ENCODE measurements at regions not wholly inside any gene's neighbourhood (a gene's known extent, or its start where the extent isn't known, plus 50 kb on each side); places are given as distances from the start of the nearest gene placed in this dataset.
"Not testable (repeated sequence)": the region's sequence is repeated elsewhere in the genome, so short reads cannot be mapped to it uniquely, and the experiment has no call there.

DNA sequence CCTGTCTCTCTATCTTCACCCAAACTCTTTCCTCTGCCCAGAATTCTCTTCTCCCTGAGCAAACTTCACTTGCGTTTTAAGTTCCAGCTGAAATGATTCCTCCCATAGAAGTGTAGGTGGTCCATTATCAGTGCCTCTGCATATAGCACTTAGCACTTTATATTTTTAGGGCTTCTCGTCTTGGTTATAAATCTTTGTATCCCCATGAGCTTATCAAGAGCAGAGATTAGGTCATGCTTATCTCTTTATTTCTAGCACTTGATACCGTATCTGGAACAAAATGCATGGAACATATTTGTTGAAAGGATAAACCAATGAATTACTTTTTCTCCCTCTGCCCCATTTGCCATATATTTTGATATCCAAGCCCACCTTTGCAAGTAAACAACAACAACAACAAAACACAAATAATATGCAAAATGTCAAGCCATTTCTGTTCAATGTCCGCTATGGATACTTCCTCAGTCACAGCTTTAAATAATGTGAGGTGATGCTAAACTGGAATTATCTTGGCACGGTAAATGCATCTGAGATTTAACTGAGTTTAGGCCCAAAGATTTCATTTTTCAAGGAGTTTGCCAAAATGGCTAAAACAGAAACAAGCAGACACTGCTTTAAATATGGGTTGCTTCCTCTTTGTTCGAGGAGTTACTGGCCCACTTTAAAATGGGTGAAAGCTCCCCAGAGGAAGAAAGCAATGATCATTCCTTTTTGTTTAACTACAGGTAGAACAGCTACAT, 106.2 kb upstream of the STMND1 start:
- DNase-seq (ENCODE audit: low read depth), result no peak
- TF ChIP-seq, protein P1, sequence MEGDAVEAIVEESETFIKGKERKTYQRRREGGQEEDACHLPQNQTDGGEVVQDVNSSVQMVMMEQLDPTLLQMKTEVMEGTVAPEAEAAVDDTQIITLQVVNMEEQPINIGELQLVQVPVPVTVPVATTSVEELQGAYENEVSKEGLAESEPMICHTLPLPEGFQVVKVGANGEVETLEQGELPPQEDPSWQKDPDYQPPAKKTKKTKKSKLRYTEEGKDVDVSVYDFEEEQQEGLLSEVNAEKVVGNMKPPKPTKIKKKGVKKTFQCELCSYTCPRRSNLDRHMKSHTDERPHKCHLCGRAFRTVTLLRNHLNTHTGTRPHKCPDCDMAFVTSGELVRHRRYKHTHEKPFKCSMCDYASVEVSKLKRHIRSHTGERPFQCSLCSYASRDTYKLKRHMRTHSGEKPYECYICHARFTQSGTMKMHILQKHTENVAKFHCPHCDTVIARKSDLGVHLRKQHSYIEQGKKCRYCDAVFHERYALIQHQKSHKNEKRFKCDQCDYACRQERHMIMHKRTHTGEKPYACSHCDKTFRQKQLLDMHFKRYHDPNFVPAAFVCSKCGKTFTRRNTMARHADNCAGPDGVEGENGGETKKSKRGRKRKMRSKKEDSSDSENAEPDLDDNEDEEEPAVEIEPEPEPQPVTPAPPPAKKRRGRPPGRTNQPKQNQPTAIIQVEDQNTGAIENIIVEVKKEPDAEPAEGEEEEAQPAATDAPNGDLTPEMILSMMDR (conservative IDR thresholded peaks at IDR 0.05; ENCODE audit: control insufficient read depth, insufficient read depth, low read depth, low read length), result no peak
- no peak overlapping the region for H3K4me3 ChIP-seq (ENCODE audit: control insufficient read depth, low read depth, low read length)

GRCh38 chr6:16993396-16993795, 108.5 kb upstream of the STMND1 start:
- DNase-seq (ENCODE audit: low read depth), result no peak
- no peak overlapping the region for H3K4me3 ChIP-seq (ENCODE audit: control insufficient read depth, low read depth, low read length)
- TF ChIP-seq, protein P1 (conservative IDR thresholded peaks at IDR 0.05; ENCODE audit: control insufficient read depth, insufficient read depth, low read depth, low read length), result no peak

GRCh38 chr6:16991981-16992629, 109.7 kb upstream of the STMND1 start:
- DNase-seq (ENCODE audit: low read depth), result no peak
- TF ChIP-seq, protein P1 (conservative IDR thresholded peaks at IDR 0.05; ENCODE audit: control insufficient read depth, insufficient read depth, low read depth, low read length), result no peak
- no peak overlapping the region for H3K4me3 ChIP-seq (ENCODE audit: control insufficient read depth, low read depth, low read length)

GRCh38 chr6:16989976-16990375, 111.9 kb upstream of the STMND1 start:
- H3K4me3 ChIP-seq (ENCODE audit: control insufficient read depth, low read depth, low read length); DNase-seq (ENCODE audit: low read depth): not testable (repeated sequence)

DNA sequence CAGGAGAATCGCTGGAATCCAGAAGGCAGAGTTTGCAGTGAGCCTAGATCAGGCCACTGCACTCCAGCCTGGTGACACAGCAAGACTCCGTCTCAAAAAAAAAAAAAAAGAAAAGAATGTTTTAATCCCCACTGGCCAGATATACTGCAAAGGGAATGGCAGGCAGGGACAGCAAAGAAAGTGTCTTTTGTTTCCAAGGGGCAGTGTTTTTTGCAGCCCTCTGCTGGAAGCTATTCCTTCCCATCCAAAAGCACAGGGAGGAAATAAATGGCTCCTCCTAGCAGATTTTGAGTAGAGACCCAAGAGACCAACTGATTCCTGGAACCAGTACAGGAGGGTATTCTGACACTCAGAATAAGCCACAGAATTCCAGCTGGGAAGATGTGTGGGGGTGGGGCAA, 112.5 kb upstream of the STMND1 start:
- TF ChIP-seq, protein P1 (conservative IDR thresholded peaks at IDR 0.05; ENCODE audit: control insufficient read depth, insufficient read depth, low read depth, low read length), result no peak
- no peak for DNase-seq (ENCODE audit: low read depth)
- no peak overlapping the region for H3K4me3 ChIP-seq (ENCODE audit: control insufficient read depth, low read depth, low read length)

- no peak for DNase-seq (ENCODE audit: low read depth)
- TF ChIP-seq, protein P1 (conservative IDR thresholded peaks at IDR 0.05; ENCODE audit: control insufficient read depth, insufficient read depth, low read depth, low read length), result no peak
- H3K4me3 ChIP-seq (ENCODE audit: control insufficient read depth, low read depth, low read length), result no peak overlapping the region
Observed at GRCh38 chr6:16987996-16988395, 113.9 kb upstream of the STMND1 start.

DNA sequence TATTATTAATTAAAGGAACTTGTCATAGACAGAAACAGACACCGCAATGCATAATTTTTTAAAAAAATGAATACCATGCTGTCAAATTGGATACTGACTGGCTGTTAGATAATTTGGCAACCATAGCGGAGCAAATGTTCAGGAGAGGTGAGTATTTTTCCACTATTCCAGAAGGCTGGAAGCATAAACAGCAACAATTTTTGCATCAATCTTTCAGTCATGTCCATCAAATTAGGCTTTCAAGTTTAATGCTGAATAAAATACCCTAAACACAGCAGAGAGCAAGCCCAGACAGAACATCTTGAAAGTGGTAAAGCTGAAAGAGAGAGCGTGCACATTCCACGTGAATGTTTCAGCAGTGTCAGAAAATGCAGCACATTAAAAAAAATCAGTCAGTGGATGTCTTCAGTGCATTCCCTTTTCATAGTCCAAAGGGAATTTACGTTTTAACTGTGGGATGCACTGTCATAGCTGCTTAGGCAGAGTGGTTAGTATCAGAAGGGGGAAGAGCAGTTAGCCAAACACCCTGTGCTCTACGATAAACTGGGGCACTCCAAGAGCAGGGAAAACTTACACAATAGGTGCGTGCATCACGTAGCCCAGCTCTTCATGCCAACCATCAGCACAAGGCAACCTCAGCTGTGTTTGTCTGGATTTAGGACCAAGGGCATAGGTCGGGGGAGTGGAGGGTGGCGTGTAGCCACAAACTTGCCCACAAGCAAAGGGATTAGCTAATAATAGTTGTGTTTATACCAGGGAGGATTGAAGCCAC, 116.2 kb upstream of the STMND1 start:
- no peak overlapping the region for H3K4me3 ChIP-seq (ENCODE audit: control insufficient read depth, low read depth, low read length)
- peak; percentile 68 for DNase-seq (ENCODE audit: low read depth)
- TF ChIP-seq, protein P1 (conservative IDR thresholded peaks at IDR 0.05; ENCODE audit: control insufficient read depth, insufficient read depth, low read depth, low read length), result no peak

Data from fibroblast of mammary gland (primary cell).